K562 (cell line): ENCODE measurements at regions not wholly inside any gene's neighbourhood (a gene's known extent, or its start where the extent isn't known, plus 50 kb on each side); places are given as distances from the start of the nearest gene placed in this dataset.

Source experiments
- ATF2 ChIP-seq: sonication (generic); formaldehyde crosslinking; IDR thresholded peaks from 2 replicates; pipeline ENCODE4 v1.8.1; 2022; ENCODE audit warnings: missing genetic modification reagents
- E4F1 ChIP-seq: fragments of 250-450 bp; sonication (Bioruptor Pico); IDR thresholded peaks from 2 replicates; pipeline ENCODE4 v1.5.0; 2021; ENCODE audit warnings: mild to moderate bottlenecking, borderline replicate concordance
- ELF2 ChIP-seq: fragments of 250-450 bp; sonication (Bioruptor Pico); IDR thresholded peaks from 2 replicates; pipeline ENCODE4 v1.5.0; 2021; ENCODE audit warnings: mild to moderate bottlenecking
- IRF1 ChIP-seq: sonication (generic); formaldehyde crosslinking; IDR thresholded peaks from 2 replicates; pipeline ENCODE4 v1.8.0; 2022; ENCODE audit warnings: missing genetic modification reagents, mild to moderate bottlenecking, borderline replicate concordance
- KLF16 ChIP-seq: IDR thresholded peaks from 2 replicates; pipeline ENCODE4 v1.6.1; 2016; ENCODE audit warnings: antibody characterized with exemption
- MLLT1 ChIP-seq, 2 experiments: fragments of 450-650 bp; IDR thresholded peaks; 2 replicates each; pipeline ENCODE4 v1.6.1; 2016
- NCOA1 ChIP-seq: fragments of 450-650 bp; IDR thresholded peaks from 2 replicates; pipeline ENCODE4 v1.6.1; 2016; ENCODE audit warnings: low read depth
- SMARCA4 ChIP-seq: fragments of 450-650 bp; IDR thresholded peaks from 2 replicates; pipeline ENCODE4 v1.6.1; 2016
- TCF7 ChIP-seq: sonication (generic); IDR thresholded peaks from 2 replicates; pipeline ENCODE4 v1.6.1; 2016; ENCODE audit warnings: antibody characterized with exemption, borderline replicate concordance
- TEAD1 ChIP-seq, 2 experiments: fragments of 450-650 bp in 1 of 2; sonication (generic) in 1 of 2; formaldehyde crosslinking; IDR thresholded peaks; 2 replicates each; pipeline versions ENCODE4 v1.4.0 to v1.8.0; 2020 to 2022; ENCODE audit warnings: mild to moderate bottlenecking in 2 of 2, missing genetic modification reagents in 1 of 2
- TEAD4 ChIP-seq, 2 experiments: sonication (generic) in 1 of 2; formaldehyde crosslinking in 1 of 2; IDR thresholded peaks; 2 replicates each; pipeline versions ENCODE4 v1.6.1 to v1.8.0; 2012 to 2022; ENCODE audit warnings: borderline replicate concordance in 1 of 2, inconsistent platforms in 1 of 2, low read length in 1 of 2, mild to moderate bottlenecking in 1 of 2, missing genetic modification reagents in 1 of 2
- ZNF184 ChIP-seq: sonication (generic); formaldehyde crosslinking; IDR thresholded peaks from 2 replicates; pipeline ENCODE4 v1.5.0; 2020; ENCODE audit warnings: missing genetic modification reagents
- ZNF395 ChIP-seq: fragments of 200-800 bp; sonication (Bioruptor generic); IDR thresholded peaks from 2 replicates; pipeline ENCODE4 v1.6.1; 2017; ENCODE audit warnings: missing genetic modification characterization, missing compliant biosample characterization
- TF ChIP-seq, protein P1 (sequence below): sonication (generic); formaldehyde crosslinking; IDR thresholded peaks from 2 replicates; pipeline ENCODE4 v1.8.0; 2022; ENCODE audit warnings: mild to moderate bottlenecking, low read depth, missing genetic modification reagents
- TF ChIP-seq, protein P2 (sequence below): fragments of 250-450 bp; sonication (Bioruptor Pico); IDR thresholded peaks from 2 replicates; pipeline ENCODE4 v1.4.0; 2020; ENCODE audit warnings: mild to moderate bottlenecking, moderate library complexity, borderline replicate concordance

GRCh38 chr6:14211562-14211942 is 94.0 kb downstream of the CD83 start (continued):
- no peak for TF ChIP-seq E4F1
- TF ChIP-seq TEAD1 (CRISPR knock-in tag; IDR thresholded peaks at IDR 0.05): peak; percentile 35 to 71; a peak in 2 of 4 replicates
- TF ChIP-seq, protein P1, sequence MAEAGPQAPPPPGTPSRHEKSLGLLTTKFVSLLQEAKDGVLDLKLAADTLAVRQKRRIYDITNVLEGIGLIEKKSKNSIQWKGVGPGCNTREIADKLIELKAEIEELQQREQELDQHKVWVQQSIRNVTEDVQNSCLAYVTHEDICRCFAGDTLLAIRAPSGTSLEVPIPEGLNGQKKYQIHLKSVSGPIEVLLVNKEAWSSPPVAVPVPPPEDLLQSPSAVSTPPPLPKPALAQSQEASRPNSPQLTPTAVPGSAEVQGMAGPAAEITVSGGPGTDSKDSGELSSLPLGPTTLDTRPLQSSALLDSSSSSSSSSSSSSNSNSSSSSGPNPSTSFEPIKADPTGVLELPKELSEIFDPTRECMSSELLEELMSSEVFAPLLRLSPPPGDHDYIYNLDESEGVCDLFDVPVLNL: no peak
- TF ChIP-seq ATF2 (CRISPR knock-in tag): no peak
- 0 out of 2 replicates have a peak, but pooled peaks have one; percentile 48 for TF ChIP-seq SMARCA4
- no peak for TF ChIP-seq TCF7
- TF ChIP-seq, protein P2, sequence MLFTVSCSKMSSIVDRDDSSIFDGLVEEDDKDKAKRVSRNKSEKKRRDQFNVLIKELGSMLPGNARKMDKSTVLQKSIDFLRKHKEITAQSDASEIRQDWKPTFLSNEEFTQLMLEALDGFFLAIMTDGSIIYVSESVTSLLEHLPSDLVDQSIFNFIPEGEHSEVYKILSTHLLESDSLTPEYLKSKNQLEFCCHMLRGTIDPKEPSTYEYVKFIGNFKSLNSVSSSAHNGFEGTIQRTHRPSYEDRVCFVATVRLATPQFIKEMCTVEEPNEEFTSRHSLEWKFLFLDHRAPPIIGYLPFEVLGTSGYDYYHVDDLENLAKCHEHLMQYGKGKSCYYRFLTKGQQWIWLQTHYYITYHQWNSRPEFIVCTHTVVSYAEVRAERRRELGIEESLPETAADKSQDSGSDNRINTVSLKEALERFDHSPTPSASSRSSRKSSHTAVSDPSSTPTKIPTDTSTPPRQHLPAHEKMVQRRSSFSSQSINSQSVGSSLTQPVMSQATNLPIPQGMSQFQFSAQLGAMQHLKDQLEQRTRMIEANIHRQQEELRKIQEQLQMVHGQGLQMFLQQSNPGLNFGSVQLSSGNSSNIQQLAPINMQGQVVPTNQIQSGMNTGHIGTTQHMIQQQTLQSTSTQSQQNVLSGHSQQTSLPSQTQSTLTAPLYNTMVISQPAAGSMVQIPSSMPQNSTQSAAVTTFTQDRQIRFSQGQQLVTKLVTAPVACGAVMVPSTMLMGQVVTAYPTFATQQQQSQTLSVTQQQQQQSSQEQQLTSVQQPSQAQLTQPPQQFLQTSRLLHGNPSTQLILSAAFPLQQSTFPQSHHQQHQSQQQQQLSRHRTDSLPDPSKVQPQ: 0 out of 2 replicates have a peak, but pooled peaks have one; percentile 28
- no peak for TF ChIP-seq TEAD4 (IDR thresholded peaks at IDR 0.05; ENCODE audit: low read length)
- 0 out of 2 replicates have a peak, but pooled peaks have one; percentile 49 for TF ChIP-seq TEAD4 (CRISPR knock-in tag; IDR thresholded peaks at IDR 0.05; ENCODE audit: borderline replicate concordance)
- TF ChIP-seq IRF1 (CRISPR knock-in tag): no peak; the same call in 1 of the 2 replicates
- 0 out of 2 replicates have a peak, but pooled peaks have one; percentile 5 for TF ChIP-seq KLF16
- TF ChIP-seq ZNF184: no peak
- TF ChIP-seq ZNF395: peak; percentile 3; the same call in 1 of the 2 replicates
- TF ChIP-seq NCOA1: 0 out of 2 replicates have a peak, but pooled peaks have one; percentile 52
- 0 out of 4 replicates have a peak, but pooled peaks of 1 of the 2 experiments have one; percentile 42 for TF ChIP-seq MLLT1 (IDR thresholded peaks at IDR 0.05)
- no peak for TF ChIP-seq ELF2 (CRISPR knock-in tag)
